IMR-90 (cell line): ENCODE measurements at regions not wholly inside any gene's neighbourhood (a gene's known extent, or its start where the extent isn't known, plus 50 kb on each side); places are given as distances from the start of the nearest gene placed in this dataset.

Source experiments
- ATAC-seq: fragments of 200-7000 bp; cut with Tn5 transposase; 2 replicates; pipeline ENCODE4 v1.9.1; 2020; ENCODE audit warnings: low read depth, mild to moderate bottlenecking, moderate library complexity
- BruUV-seq: library from RNA; stranded (reverse); fragments of 400-500 nt; replicated peaks from 2 replicates; lab custom pipeline; 2021; lab: Mats Ljungman, UMichigan
- CTCF ChIA-PET: fragments of 300-600 bp; formaldehyde crosslinking; extraction: SDS; loops from one replicate; lab custom pipeline; 2021; ENCODE audit warnings: antibody characterized with exemption; lab: Yijun Ruan, JAX
- POLR2A ChIA-PET: fragments of 300-600 bp; sonication (Branson Sonifier 250); formaldehyde crosslinking; loops from one replicate; lab custom pipeline; 2022; ENCODE audit warnings: antibody characterized with exemption; ENCODE audit not compliant: unreplicated experiment; lab: Charles Lee
- DNase-seq: peaks from one replicate; pipeline ENCODE4 v3.0.0; 2013
- H2AFZ ChIP-seq: replicated peaks from 2 replicates; pipeline ENCODE3; 2013; ENCODE audit warnings: low read length, mild to moderate bottlenecking; ENCODE audit not compliant: poor library complexity
- H2AK5ac ChIP-seq: 2 replicates; pipeline ENCODE4 v1.6.1; 2013; ENCODE audit warnings: low read depth, low read length, inconsistent platforms
- H2AK9ac ChIP-seq: replicated peaks from 2 replicates; pipeline ENCODE3; 2013; ENCODE audit warnings: mild to moderate bottlenecking, low read depth, low read length, moderate library complexity; ENCODE audit not compliant: poor library complexity
- H2BK120ac ChIP-seq: 2 replicates; pipeline ENCODE4 v1.6.1; 2013; ENCODE audit warnings: low read depth, low read length, inconsistent platforms
- H2BK15ac ChIP-seq: 3 replicates; pipeline ENCODE4 v1.6.1; 2013; ENCODE audit warnings: low read depth, low read length, inconsistent platforms
- H2BK20ac ChIP-seq: 2 replicates; pipeline ENCODE4 v1.6.1; 2013; ENCODE audit warnings: low read depth, mild to moderate bottlenecking, inconsistent platforms, low read length, moderate library complexity
- H2BK5ac ChIP-seq: 2 replicates; pipeline ENCODE4 v1.6.1; 2013; ENCODE audit warnings: mild to moderate bottlenecking, low read depth, low read length, inconsistent platforms; ENCODE audit not compliant: poor library complexity, severe bottlenecking
- H3K14ac ChIP-seq: replicated peaks from 2 replicates; pipeline ENCODE4 v1.6.1; 2013; ENCODE audit warnings: low read depth, low read length, inconsistent platforms
- H3K18ac ChIP-seq: 2 replicates; pipeline ENCODE4 v1.6.1; 2013; ENCODE audit warnings: low read depth, low read length, control low read depth
- H3K23ac ChIP-seq: 2 replicates; pipeline ENCODE4 v1.6.1; 2013; ENCODE audit warnings: low read depth, low read length, inconsistent platforms
- H3K27ac ChIP-seq: 2 replicates; pipeline ENCODE4 v1.5.1; 2013; ENCODE audit warnings: mild to moderate bottlenecking, control low read depth, low read length; ENCODE audit not compliant: insufficient read depth
- H3K27me3 ChIP-seq: 2 replicates; pipeline ENCODE4 v1.6.1; 2013; ENCODE audit warnings: low read length; ENCODE audit not compliant: control insufficient read depth, insufficient read depth
- H3K36me3 ChIP-seq: 2 replicates; pipeline ENCODE4 v1.6.1; 2013; ENCODE audit warnings: low read length, mixed read lengths; ENCODE audit not compliant: control insufficient read depth, insufficient read depth
- H3K4ac ChIP-seq: 2 replicates; pipeline ENCODE4 v1.6.1; 2013; ENCODE audit warnings: low read depth, low read length, inconsistent platforms
- H3K4me1 ChIP-seq: 2 replicates; pipeline ENCODE4 v1.6.1; 2013; ENCODE audit warnings: low read length, mixed read lengths; ENCODE audit not compliant: control insufficient read depth, insufficient read depth
- H3K4me2 ChIP-seq: 2 replicates; pipeline ENCODE4 v1.6.1; 2013; ENCODE audit warnings: low read depth, mild to moderate bottlenecking, control low read depth, low read length, moderate library complexity
- H3K4me3 ChIP-seq: 2 replicates; pipeline ENCODE4 v1.5.1; 2013; ENCODE audit warnings: low read depth, mild to moderate bottlenecking, control low read depth, low read length, moderate library complexity; ENCODE audit not compliant: insufficient read depth
- H3K56ac ChIP-seq: 2 replicates; pipeline ENCODE4 v1.6.1; 2013; ENCODE audit warnings: low read length, inconsistent platforms; ENCODE audit not compliant: insufficient read depth; ENCODE audit errors: extremely low read depth
- H3K79me1 ChIP-seq, 2 experiments: 2 replicates each; pipeline ENCODE4 v1.6.1; 2013; ENCODE audit warnings: low read length in 2 of 2, inconsistent platforms in 1 of 2, low read depth in 1 of 2
- H3K9ac ChIP-seq: 2 replicates; pipeline ENCODE4 v1.6.1; 2013; ENCODE audit warnings: low read depth, low read length, control low read depth
- H3K9me1 ChIP-seq: 2 replicates; pipeline ENCODE4 v1.6.1; 2013; ENCODE audit warnings: low read length, inconsistent platforms; ENCODE audit not compliant: insufficient read depth
- H3K9me3 ChIP-seq: 2 replicates; pipeline ENCODE4 v1.6.1; 2013; ENCODE audit warnings: low read length; ENCODE audit not compliant: control insufficient read depth, insufficient read depth
- H4K20me1 ChIP-seq: 2 replicates; pipeline ENCODE4 v1.6.1; 2013; ENCODE audit warnings: low read length, inconsistent platforms; ENCODE audit not compliant: insufficient read depth
- H4K5ac ChIP-seq: 2 replicates; pipeline ENCODE4 v1.6.1; 2013; ENCODE audit warnings: mild to moderate bottlenecking, low read depth, low read length, control low read depth
- H4K8ac ChIP-seq, 2 experiments: 2 replicates each; pipeline ENCODE4 v1.6.1; 2013; ENCODE audit warnings: low read depth in 2 of 2, low read length in 2 of 2, control low read depth in 1 of 2, inconsistent platforms in 1 of 2
- H4K91ac ChIP-seq: 2 replicates; pipeline ENCODE4 v1.6.1; 2013; ENCODE audit warnings: low read depth, low read length, inconsistent platforms; ENCODE audit not compliant: insufficient read depth
- BHLHE40 ChIP-seq: fragments of 150-350 bp; IDR thresholded peaks from 2 replicates; pipeline ENCODE4 v1.6.1; 2016; ENCODE audit warnings: mild to moderate bottlenecking, low read depth, low read length
- CEBPB ChIP-seq: IDR thresholded peaks from 2 replicates; pipeline ENCODE4 v1.6.1; 2012; ENCODE audit warnings: low read depth, low read length, improper control_type of control experiment
- CHD1 ChIP-seq: IDR thresholded peaks from 2 replicates; pipeline ENCODE4 v1.6.1; 2012; ENCODE audit warnings: low read depth, low read length, improper control_type of control experiment
- CTCF ChIP-seq: conservative IDR thresholded peaks from 2 replicates; pipeline ENCODE4 v1.5.1; 2012; ENCODE audit warnings: mild to moderate bottlenecking, low read depth, low read length, improper control_type of control experiment
- FOS ChIP-seq: fragments of 150-350 bp; IDR thresholded peaks from 2 replicates; pipeline ENCODE4 v1.6.1; 2016; ENCODE audit warnings: low read depth, low read length
- MAFK ChIP-seq: IDR thresholded peaks from 2 replicates; pipeline ENCODE4 v1.6.1; 2012; ENCODE audit warnings: low read depth, low read length, improper control_type of control experiment
- MAZ ChIP-seq: IDR thresholded peaks from 2 replicates; pipeline ENCODE4 v1.6.1; 2012; ENCODE audit warnings: low read depth, mild to moderate bottlenecking, low read length, improper control_type of control experiment, moderate library complexity, borderline replicate concordance
- MXI1 ChIP-seq: IDR thresholded peaks from 2 replicates; pipeline ENCODE4 v1.6.1; 2012; ENCODE audit warnings: low read depth, mild to moderate bottlenecking, low read length, moderate library complexity, borderline replicate concordance
- NFE2L2 ChIP-seq: fragments of 150-350 bp; IDR thresholded peaks from 2 replicates; pipeline ENCODE4 v1.6.1; 2016; ENCODE audit warnings: low read depth, mild to moderate bottlenecking, low read length
- POLR2A ChIP-seq: IDR thresholded peaks from 2 replicates; pipeline ENCODE4 v1.6.1; 2012; ENCODE audit warnings: mild to moderate bottlenecking, low read depth, low read length
- RAD21 ChIP-seq: IDR thresholded peaks from 2 replicates; pipeline ENCODE4 v1.6.1; 2012; ENCODE audit warnings: low read length, improper control_type of control experiment
- RCOR1 ChIP-seq: IDR thresholded peaks from 2 replicates; pipeline ENCODE4 v1.6.1; 2012; ENCODE audit warnings: mild to moderate bottlenecking, low read length, improper control_type of control experiment; ENCODE audit not compliant: insufficient replicate concordance
- RFX5 ChIP-seq: IDR thresholded peaks from 2 replicates; pipeline ENCODE4 v1.8.0; 2012; ENCODE audit warnings: low read depth, mild to moderate bottlenecking, low read length, moderate library complexity
- SMC3 ChIP-seq: fragments of 150-350 bp; IDR thresholded peaks from 2 replicates; pipeline ENCODE4 v1.6.1; 2016; ENCODE audit warnings: low read depth, mild to moderate bottlenecking, antibody characterized with exemption, low read length, moderate library complexity
- WGBS, 2 experiments: methylation state at CpG; one replicate each; pipeline versions ENCODE4 v1.1.5 to v1.1.7; 2013; ENCODE audit warnings: missing lambda C conversion rate in 2 of 2; ENCODE audit not compliant: insufficient read length in 1 of 2; ENCODE audit errors: extremely low coverage in 2 of 2; 5-methylcytosine and 5-hydroxymethylcytosine counted together
- dilution Hi-C: fragments of 300-500 bp; cut with HindIII; formaldehyde crosslinking; loops from one replicate; pipeline ENCODE4 v1.14.3; 2018; ENCODE audit warnings: low sequenced_read_pairs; ENCODE audit not compliant: unreplicated experiment
- in situ Hi-C: fragments of 300-500 bp; cut with MboI; formaldehyde crosslinking; loops from 3 replicates; pipeline ENCODE4 v1.14.3; 2019; ENCODE audit warnings: low sequenced_read_pairs, inconsistent platforms, mixed read lengths
- intact Hi-C: fragments of 100-400 bp; cut with micrococcal nuclease; formaldehyde crosslinking; loops from 2 replicates; pipeline ENCODE4 v1.10.0; 2022
- TF ChIP-seq, protein P1 (sequence below): fragments of 150-350 bp; IDR thresholded peaks from 2 replicates; pipeline ENCODE4 v1.6.1; 2017; ENCODE audit warnings: mild to moderate bottlenecking, antibody characterized with exemption, low read length, low read depth
- TF ChIP-seq, protein P2 (sequence below): fragments of 150-350 bp; IDR thresholded peaks from 2 replicates; pipeline ENCODE4 v1.6.1; 2016; ENCODE audit warnings: low read depth, mild to moderate bottlenecking, low read length, moderate library complexity, borderline replicate concordance

DNA sequence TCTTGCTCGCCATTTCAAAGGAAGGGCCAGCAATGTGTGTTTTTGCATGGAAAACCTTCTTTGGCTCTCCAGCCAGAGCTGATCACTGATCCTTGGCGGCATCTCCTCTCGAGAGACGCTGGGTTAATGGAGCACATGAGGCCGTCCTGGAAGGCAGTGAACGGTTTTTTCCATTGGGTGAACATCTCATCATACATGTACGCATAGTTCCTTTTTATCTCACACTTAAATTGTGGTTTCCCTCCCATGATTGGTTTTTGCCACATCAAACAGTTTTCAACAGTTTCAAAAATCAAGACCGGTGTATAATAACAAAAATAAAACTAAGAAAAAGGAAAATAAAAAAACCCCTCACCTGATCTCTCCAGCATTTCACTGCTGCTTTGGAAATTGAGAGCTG lies 276.4 kb downstream of the TCF7L2 start:
- H3K56ac ChIP-seq, result no peak overlapping the region
- no peak overlapping the region for H3K23ac ChIP-seq
- H3K14ac ChIP-seq, result no peak overlapping the region
- H3K4me3 ChIP-seq, result no peak overlapping the region
- ChIA-PET CTCF (no interaction called here), POLR2A (no interaction called here)
- H4K5ac ChIP-seq, result no peak overlapping the region
- DNase-seq, result no peak
- no peaks in the 10 kb centered on the region for H3K4me1 ChIP-seq
- H2BK20ac ChIP-seq, result no peak overlapping the region
- H3K18ac ChIP-seq, result no peak overlapping the region
- H3K9me1 ChIP-seq, result no peaks in the 10 kb centered on the region
- no peak overlapping the region for H2AK5ac ChIP-seq
- H2BK15ac ChIP-seq, result no peak overlapping the region
- no peak overlapping the region for H2AK9ac ChIP-seq
- no peak overlapping the region for H2AFZ ChIP-seq
- in situ Hi-C loops (no loop called here), intact Hi-C loops (no loop called here), dilution Hi-C loops (no loop called here)
- peaks cover 17% of the 10 kb centered on the region for H3K27me3 ChIP-seq
- no peak overlapping the region for H4K8ac ChIP-seq
- H3K27ac ChIP-seq, result no peak overlapping the region
- no peak overlapping the region for H3K9ac ChIP-seq
- 81% methylated on average over 6 of the region's 8 CpGs; no CpG with 5 or more reads in 1 of the 2 experiments for WGBS, 2 experiments
- no peak overlapping the region for H3K4ac ChIP-seq
- no peaks in the 10 kb centered on the region for H4K20me1 ChIP-seq
- no peak for ATAC-seq
- H2BK5ac ChIP-seq, result no peak overlapping the region
- no peaks in the 10 kb centered on the region for H3K36me3 ChIP-seq
- no peak overlapping the region for H4K91ac ChIP-seq
- H3K4me2 ChIP-seq, result no peak overlapping the region
- TF ChIP-seq, protein P1, sequence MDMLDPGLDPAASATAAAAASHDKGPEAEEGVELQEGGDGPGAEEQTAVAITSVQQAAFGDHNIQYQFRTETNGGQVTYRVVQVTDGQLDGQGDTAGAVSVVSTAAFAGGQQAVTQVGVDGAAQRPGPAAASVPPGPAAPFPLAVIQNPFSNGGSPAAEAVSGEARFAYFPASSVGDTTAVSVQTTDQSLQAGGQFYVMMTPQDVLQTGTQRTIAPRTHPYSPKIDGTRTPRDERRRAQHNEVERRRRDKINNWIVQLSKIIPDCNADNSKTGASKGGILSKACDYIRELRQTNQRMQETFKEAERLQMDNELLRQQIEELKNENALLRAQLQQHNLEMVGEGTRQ, result no peak
- TF ChIP-seq SMC3 (no peak), RFX5 (no peak), MXI1 (no peak), RAD21 (no peak), CTCF (no peak), CEBPB (no peak), MAZ (no peak), MAFK (no peak), BHLHE40 (no peak), NFE2L2 (no peak), POLR2A (no peak), FOS (no peak), RCOR1 (no peak), CHD1 (no peak)
- TF ChIP-seq, protein P2, sequence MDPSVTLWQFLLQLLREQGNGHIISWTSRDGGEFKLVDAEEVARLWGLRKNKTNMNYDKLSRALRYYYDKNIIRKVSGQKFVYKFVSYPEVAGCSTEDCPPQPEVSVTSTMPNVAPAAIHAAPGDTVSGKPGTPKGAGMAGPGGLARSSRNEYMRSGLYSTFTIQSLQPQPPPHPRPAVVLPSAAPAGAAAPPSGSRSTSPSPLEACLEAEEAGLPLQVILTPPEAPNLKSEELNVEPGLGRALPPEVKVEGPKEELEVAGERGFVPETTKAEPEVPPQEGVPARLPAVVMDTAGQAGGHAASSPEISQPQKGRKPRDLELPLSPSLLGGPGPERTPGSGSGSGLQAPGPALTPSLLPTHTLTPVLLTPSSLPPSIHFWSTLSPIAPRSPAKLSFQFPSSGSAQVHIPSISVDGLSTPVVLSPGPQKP, result no peak
- H3K9me3 ChIP-seq, result no peaks in the 10 kb centered on the region
- H3K79me1 ChIP-seq, result no peaks in the 10 kb centered on the region
- BruUV-seq, result no TSS peak
- H2BK120ac ChIP-seq, result no peak overlapping the region
